Right kidney (tissue), 1 donor: ENCODE measurements at regions not wholly inside any gene's neighbourhood (a gene's known extent, or its start where the extent isn't known, plus 50 kb on each side); places are given as distances from the start of the nearest gene placed in this dataset.

Experiments used
- DNase-seq: peaks from one replicate; pipeline ENCODE4 v3.0.0-alpha.2; 2016

GRCh38 chr7:13309535-13309934 lies 622.1 kb downstream of the ARL4A start:
- DNase-seq, result no peak

DNA sequence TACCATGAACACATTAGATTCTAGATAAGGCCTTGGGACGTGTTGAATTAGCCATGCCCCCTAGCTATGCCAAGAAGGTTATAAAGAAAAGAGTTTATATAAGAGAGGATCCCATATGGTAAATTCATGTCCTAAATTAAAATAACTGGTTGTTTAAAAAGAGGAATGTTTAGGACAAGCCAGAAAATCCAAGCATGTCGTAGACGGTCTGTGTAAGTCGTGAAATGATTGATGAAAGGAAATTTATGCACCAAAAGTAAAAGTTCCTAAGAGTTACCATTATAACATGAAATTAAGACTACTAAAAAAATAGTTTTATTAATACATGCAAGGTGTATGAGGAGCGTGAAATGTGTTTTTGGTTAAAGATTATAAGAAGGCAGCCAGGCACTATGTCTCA lies 624.9 kb downstream of the ARL4A start:
- DNase-seq, result no peak

DNA sequence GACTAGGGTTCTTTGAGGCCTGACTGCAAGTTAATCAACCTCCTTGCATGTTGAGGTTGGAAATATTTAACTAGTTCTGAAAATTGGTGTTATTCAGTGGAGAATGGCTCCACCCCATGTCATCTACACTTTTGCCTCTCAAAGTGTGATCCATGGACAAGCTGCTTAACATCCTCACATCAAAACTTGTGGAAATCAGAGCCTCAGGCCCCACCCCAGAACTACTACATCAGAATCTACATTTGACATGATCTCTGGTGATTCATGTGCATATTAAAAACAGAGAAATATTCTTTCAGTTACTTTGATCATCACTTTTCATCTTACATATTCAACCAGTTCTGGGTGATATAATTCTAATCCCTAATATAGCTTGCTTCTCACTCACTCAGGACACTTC lies 632.9 kb downstream of the ARL4A start:
- DNase-seq, result no peak

- no peak for DNase-seq
Observed at GRCh38 chr7:13321316-13321715, 633.9 kb downstream of the ARL4A start.

DNA sequence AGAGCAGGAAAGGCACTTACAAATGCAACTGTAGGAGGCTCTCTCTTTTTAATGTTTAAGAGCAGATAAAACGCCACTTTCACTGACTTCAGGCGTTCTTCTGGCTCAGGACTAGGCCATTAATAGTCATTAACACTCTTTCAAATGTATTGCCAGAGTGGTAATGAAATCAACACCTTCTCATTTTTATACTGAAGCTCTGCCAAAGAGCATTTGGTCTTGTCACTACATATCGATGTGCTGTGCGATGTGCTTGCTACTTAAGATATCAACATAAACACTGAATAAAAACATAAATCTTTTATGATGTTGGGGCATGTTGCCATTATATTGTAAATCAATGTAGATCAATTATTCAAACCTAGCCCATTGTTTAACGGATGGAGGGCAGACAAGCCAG lies 634.7 kb downstream of the ARL4A start:
- no peak for DNase-seq

DNA sequence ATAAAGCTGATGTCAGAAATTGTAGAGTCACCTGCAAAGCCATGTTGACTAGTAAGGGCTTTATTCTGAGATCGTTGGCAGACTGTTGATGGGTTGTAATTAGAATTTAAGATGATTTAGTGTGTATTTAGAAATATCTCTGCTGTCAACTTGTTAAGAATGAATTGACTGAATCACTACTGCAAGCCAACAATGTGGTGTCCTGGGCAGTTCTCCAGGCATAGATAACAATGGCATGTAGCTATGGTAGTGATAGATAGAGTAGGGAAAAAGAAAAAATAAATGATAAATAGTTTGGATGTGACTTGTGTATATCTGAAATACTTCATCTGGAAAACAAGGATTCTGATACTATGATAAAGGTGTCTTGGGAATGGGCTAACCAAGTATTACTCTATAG lies 640.2 kb downstream of the ARL4A start:
- no peak for DNase-seq

DNA sequence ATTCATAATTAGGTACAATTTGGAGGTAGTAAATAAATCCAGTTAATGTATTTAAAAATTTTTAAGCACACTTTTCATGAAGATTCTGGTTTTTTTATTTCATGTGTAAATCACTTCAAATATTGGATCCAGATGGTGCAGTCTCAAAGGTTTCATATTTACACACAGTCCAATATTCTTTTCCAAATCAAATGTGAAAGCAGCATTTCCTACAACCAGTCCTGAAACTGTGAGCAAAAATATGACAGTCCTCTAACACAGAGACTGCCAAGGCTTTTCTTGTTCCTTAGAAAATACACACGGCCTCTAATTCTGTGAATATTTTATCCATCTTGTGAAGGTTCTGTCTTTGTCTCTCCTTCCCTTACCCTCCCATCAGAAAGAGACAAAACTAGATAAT lies 645.9 kb downstream of the ARL4A start:
- no peak for DNase-seq

DNA sequence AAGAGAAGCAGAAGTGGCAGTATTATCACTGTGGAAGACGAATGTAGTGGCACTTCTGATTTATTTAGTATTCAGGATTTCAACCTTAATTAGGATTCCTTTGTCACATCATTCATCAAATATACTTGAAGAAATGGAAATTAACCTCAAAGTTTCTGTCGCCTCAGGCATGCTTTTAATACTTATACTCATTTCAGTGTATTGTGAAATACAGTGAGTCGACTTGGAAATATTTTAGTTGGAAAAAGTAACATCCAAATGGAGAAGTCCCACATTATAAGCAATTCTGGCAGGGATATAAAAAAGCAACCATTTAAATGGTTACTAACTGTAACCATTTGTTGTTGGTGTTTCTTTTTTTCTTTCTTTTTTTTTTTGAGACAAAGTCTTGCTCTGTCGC lies 648.8 kb downstream of the ARL4A start:
- DNase-seq, result no peak

- DNase-seq, result no peak
Observed at GRCh38 chr7:13352677-13353076, 636.8 kb downstream of the ETV1 start.

- DNase-seq, result no peak
Observed at GRCh38 chr7:13359656-13360055, 629.8 kb downstream of the ETV1 start.

- DNase-seq, result no peak
Observed at GRCh38 chr7:13386741-13387140, 602.7 kb downstream of the ETV1 start.

- DNase-seq, result no peak
Observed at GRCh38 chr7:13407911-13408310, 581.6 kb downstream of the ETV1 start.

GRCh38 chr7:13411151-13411550 lies 578.3 kb downstream of the ETV1 start:
- DNase-seq, result no peak

- no peak for DNase-seq
Observed at GRCh38 chr7:13411636-13412035, 577.8 kb downstream of the ETV1 start.

- DNase-seq, result no peak
Observed at GRCh38 chr7:13414181-13414580, 575.3 kb downstream of the ETV1 start.

GRCh38 chr7:13414661-13415107 lies 574.8 kb downstream of the ETV1 start:
- no peak for DNase-seq

GRCh38 chr7:13416071-13416470 lies 573.4 kb downstream of the ETV1 start:
- no peak for DNase-seq

GRCh38 chr7:13416544-13416943 lies 572.9 kb downstream of the ETV1 start:
- DNase-seq, result no peak

DNA sequence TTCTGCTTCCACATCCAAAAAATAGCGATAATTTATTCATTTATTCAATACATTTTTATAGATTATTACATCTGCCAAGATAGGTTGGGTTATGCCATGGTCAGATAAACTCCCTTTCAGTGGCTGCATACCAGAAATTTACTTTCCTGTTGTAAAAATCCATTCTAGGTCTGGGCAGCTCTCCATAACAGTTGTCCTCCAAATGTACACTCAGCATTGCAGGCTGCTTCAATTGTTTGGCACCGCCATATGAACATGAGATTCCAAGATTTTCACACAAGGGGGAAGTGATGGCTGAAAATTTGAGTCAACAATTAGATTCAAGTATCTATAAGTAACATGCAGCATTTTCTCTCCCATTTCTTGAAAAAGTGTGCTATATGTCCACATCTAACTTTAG lies 568.7 kb downstream of the ETV1 start:
- no peak for DNase-seq

GRCh38 chr7:13421776-13422175 lies 567.7 kb downstream of the ETV1 start:
- DNase-seq, result no peak

DNA sequence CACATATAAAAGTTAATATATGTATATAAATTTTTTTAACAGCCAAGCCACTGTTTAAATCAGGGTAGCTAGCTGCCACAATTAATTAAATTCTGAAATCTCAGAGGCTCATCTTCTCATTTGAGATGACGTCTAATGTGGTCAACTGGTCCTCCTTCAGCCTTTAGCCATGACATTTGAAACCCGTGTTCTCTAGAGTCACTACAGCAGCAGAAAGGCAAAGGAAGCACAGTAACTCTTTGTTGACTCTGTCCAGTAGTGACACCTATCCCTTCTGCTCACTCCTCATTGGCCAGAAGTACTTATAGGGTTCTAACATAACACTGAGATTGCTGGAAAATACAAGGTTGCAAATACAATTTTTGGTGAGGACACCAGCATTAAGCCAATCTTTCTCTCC lies 555.5 kb downstream of the ETV1 start:
- DNase-seq, result no peak

DNA sequence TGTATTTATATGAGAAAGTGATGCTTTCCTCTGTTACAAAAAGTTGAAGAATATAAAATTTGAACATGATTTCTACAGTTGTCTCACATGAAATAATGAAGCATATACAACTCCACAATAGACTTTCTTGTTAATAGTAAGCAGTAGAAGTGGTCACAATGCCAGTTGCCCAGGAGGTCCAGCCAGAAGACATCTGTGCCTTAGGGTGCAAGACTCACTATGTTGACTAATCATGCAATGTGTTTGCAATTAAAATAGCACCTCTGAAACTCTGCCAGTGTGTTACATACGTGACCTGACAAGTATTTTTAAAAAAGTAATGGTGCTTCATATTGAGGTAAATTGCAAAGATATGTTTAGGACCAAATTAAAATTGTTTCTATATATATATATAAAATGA lies 547.2 kb downstream of the ETV1 start:
- no peak for DNase-seq

DNA sequence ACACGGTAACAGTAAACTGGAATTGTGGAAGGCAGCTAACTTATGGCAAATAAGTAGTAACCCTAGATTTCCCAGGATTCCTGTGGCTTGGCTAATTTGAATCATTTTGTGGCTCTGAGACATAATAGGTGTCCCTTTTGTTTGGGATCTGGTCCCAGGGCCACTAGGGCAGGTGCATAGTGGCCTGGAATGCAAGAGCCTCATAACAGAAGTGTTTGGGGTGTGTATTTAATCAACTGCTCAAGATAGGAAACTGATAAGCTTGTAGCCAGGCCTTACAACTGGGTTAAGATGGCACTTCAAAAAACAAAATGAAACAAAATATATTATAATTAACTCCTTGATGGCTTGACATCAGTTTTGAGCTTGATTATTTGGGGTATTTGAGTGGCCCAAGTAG lies 541.8 kb downstream of the ETV1 start:
- no peak for DNase-seq

DNA sequence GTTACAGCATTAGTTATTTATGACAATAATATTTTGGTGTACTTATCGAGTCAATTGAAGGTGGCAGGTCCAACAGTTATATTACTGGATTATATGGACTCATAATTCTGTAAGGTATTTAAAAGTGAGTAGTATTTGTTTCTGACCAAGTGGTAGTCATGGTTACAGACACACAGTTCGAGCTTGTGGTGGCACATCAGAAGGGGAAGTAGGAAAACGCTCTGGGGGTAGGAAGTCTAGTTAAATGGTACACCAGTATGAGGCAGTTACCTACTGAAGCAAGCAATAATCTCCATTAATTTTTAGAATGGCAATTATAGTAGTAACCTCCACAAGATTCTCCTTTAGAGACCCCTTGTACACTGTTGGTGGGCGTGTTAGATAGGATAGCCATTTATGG lies 541.2 kb downstream of the ETV1 start:
- DNase-seq, result no peak

GRCh38 chr7:13449460-13449859 lies 540.0 kb downstream of the ETV1 start:
- DNase-seq, result no peak
